Osteocyte (in vitro differentiated cells): ENCODE measurements at regions not wholly inside any gene's neighbourhood (a gene's known extent, or its start where the extent isn't known, plus 50 kb on each side); places are given as distances from the start of the nearest gene placed in this dataset.

ENCODE experiments used
- DNase-seq: peaks from one replicate; pipeline ENCODE4 v3.0.0; 2021; ENCODE audit warnings: mixed read lengths; ENCODE audit not compliant: unreplicated experiment; ENCODE audit errors: extremely low spot score
- H3K27ac Mint-ChIP-seq: one replicate; pipeline ENCODE4 v1.8.0; 2021; ENCODE audit warnings: mild to moderate bottlenecking, mixed read lengths; ENCODE audit not compliant: unreplicated experiment
- H3K27me3 Mint-ChIP-seq: one replicate; pipeline ENCODE4 v1.8.0; 2021; ENCODE audit warnings: mixed read lengths; ENCODE audit not compliant: unreplicated experiment
- H3K36me3 Mint-ChIP-seq: one replicate; pipeline ENCODE4 v1.8.0; 2021; ENCODE audit warnings: mixed read lengths; ENCODE audit not compliant: unreplicated experiment
- H3K4me1 Mint-ChIP-seq: one replicate; pipeline ENCODE4 v1.8.0; 2021; ENCODE audit warnings: mixed read lengths; ENCODE audit not compliant: unreplicated experiment
- H3K4me3 Mint-ChIP-seq: one replicate; pipeline ENCODE4 v1.8.0; 2021; ENCODE audit warnings: mild to moderate bottlenecking, moderate library complexity, mixed read lengths; ENCODE audit not compliant: unreplicated experiment
- H3K9me3 Mint-ChIP-seq: one replicate; pipeline ENCODE4 v1.8.0; 2021; ENCODE audit warnings: mixed read lengths; ENCODE audit not compliant: unreplicated experiment
- TF ChIP-seq, protein P1 (sequence below): fragments of 200-600 bp; sonication (generic); IDR thresholded peaks from 2 replicates; pipeline ENCODE4 v1.5.0; 2021; ENCODE audit warnings: antibody characterized with exemption, mild to moderate bottlenecking, moderate library complexity

DNA sequence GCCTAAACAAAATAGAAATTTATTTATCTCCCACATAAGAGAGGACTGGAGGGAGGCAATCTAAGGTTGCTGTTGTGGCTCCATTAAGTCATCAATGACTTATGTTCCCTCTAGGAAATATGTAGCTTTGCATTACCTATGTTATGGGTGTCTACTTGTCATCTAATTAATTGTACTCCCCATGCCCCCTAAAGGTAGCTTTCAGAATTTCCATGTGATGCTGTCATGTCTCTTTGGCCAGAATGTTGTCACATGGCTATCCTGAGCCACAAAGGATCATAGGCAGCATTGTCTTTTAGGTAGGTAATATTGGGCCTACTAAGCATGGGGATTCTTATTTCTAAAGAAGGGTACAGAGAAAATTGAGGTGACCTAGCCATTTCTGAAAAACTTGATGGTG is 935.6 kb upstream of the FANCL start:
- Mint-ChIP-seq H3K36me3 (no peaks in the 10 kb centered on the region), H3K27ac (no peak overlapping the region), H3K27me3 (peaks cover 2% of the 10 kb centered on the region), H3K4me1 (peaks cover under 1% of the 10 kb centered on the region), H3K4me3 (no peak overlapping the region), H3K9me3 (no peaks in the 10 kb centered on the region)
- no peak for DNase-seq
- TF ChIP-seq, protein P1, sequence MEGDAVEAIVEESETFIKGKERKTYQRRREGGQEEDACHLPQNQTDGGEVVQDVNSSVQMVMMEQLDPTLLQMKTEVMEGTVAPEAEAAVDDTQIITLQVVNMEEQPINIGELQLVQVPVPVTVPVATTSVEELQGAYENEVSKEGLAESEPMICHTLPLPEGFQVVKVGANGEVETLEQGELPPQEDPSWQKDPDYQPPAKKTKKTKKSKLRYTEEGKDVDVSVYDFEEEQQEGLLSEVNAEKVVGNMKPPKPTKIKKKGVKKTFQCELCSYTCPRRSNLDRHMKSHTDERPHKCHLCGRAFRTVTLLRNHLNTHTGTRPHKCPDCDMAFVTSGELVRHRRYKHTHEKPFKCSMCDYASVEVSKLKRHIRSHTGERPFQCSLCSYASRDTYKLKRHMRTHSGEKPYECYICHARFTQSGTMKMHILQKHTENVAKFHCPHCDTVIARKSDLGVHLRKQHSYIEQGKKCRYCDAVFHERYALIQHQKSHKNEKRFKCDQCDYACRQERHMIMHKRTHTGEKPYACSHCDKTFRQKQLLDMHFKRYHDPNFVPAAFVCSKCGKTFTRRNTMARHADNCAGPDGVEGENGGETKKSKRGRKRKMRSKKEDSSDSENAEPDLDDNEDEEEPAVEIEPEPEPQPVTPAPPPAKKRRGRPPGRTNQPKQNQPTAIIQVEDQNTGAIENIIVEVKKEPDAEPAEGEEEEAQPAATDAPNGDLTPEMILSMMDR, result no peak

DNA sequence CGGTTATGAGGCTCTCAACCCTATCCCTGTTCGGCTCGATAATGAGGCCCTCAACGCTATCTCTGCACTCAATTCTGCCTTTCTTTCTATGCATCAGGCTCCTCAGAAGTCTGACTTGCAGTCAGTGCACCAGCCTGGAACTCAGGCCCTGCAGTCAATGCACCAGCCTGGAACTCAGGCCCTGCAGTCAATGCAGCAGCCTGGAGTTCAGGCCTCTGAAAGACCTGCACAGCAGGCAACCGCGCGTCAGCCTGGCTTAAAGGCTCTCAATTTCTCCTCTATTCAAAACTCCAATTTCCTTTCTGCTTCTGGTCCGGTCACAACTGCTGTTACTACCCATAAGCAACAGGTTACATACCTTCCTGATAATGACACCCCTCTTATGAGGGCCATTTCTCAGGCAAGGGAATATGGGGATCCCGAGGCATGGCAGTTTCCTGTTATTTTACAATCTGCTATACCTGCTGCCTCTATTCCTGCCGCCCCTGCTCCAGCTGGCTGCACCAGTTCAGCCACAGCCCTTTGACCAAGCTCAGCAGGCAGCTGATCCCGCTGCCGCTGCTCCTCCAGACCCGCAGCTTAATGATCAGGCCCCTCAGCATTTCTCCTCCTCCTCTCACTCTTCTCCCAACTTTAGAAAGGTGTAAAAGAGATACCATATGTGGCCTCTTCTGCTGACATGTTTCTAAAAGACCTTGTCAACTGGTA is 933.6 kb upstream of the FANCL start:
- DNase-seq, result no peak
- TF ChIP-seq, protein P1, result no peak
- peaks cover 14% of the 10 kb centered on the region for H3K27me3 Mint-ChIP-seq
- H3K9me3 Mint-ChIP-seq, result no peaks in the 10 kb centered on the region
- H3K4me3 Mint-ChIP-seq, result no peak overlapping the region
- no peaks in the 10 kb centered on the region for H3K36me3 Mint-ChIP-seq
- H3K4me1 Mint-ChIP-seq, result no peaks in the 10 kb centered on the region
- H3K27ac Mint-ChIP-seq, result no peak overlapping the region

DNA sequence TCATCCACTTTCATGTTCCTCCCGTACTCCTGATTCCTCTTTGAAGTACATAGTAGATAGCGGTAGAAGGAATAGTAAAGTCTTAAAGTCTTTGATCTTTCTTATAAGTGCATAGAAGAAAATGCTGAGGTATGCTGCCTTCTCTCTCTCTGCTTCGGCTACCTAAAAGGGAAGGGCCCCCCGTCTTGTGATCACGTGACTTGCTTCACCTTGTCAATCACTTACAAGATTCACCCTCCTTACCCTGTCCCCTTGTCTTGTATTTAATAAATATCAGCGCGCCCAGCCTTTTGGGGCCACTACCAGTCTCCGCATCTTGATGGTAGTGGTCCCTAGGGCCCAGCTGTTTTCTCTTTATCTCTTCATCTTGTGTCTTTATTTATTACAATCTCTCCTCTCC is 932.2 kb upstream of the FANCL start:
- TF ChIP-seq, protein P1, result no peak
- no peak for DNase-seq
- Mint-ChIP-seq H3K27me3 (peaks cover 17% of the 10 kb centered on the region), H3K9me3 (no peaks in the 10 kb centered on the region), H3K36me3 (no peaks in the 10 kb centered on the region), H3K4me3 (no peak overlapping the region), H3K4me1 (no peaks in the 10 kb centered on the region), H3K27ac (no peak overlapping the region)

DNA sequence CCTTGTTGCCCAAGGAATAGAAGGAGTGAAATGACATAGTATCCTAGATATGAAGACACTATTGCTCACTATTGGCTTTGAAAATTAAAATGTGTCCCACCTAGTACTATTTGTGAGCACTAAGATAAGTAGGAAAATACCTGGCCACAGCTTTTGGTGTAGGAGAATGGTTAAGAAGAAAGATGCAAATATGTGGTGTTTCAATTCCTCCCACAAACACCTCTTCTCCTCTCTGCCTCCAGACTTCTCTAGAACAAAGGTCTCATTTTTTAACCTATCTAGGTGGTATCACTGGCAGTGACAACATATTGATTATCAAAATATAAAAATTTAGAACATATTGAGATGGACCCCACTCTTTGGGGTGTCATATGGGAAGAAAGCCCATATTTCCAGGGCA is 929.9 kb upstream of the FANCL start:
- Mint-ChIP-seq H3K27ac (no peak overlapping the region), H3K27me3 (peaks cover 26% of the 10 kb centered on the region), H3K36me3 (no peaks in the 10 kb centered on the region), H3K4me1 (no peaks in the 10 kb centered on the region), H3K4me3 (no peak overlapping the region), H3K9me3 (no peaks in the 10 kb centered on the region)
- no peak for DNase-seq
- TF ChIP-seq, protein P1, result no peak

DNA sequence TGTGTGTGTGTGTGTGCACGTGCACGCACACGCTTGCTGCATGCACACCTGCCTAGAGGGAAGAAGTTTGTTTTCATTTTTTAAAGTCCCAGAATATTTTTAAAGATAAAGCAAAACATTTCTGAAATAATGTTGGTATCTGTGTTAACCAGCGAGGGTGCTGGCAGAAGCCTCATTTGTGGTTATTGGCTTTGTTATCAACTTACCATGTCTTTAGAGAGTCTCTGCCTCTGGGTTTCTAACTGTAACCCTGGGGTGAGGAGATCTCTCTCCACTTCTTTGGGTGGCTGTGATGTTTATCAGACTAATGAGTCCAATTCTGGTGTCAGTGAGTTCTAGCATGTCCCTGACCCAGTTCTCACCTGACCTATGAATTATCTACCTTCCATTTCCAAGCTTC is 927.6 kb upstream of the FANCL start:
- Mint-ChIP-seq H3K27ac (no peak overlapping the region), H3K4me3 (no peak overlapping the region), H3K27me3 (peaks cover 24% of the 10 kb centered on the region), H3K4me1 (no peaks in the 10 kb centered on the region), H3K9me3 (no peaks in the 10 kb centered on the region), H3K36me3 (no peaks in the 10 kb centered on the region)
- TF ChIP-seq, protein P1, result no peak
- no peak for DNase-seq
